HG02885 (cell line): ENCODE measurements at regions not wholly inside any gene's neighbourhood (a gene's known extent, or its start where the extent isn't known, plus 50 kb on each side); places are given as distances from the start of the nearest gene placed in this dataset.

Source experiments
- ATAC-seq: cut with Tn5 transposase; IDR thresholded peaks from one replicate; pipeline ENCODE4 v1.9.1; 2021; ENCODE audit warnings: mild to moderate bottlenecking; ENCODE audit not compliant: unreplicated experiment, poor library complexity

- no peak for ATAC-seq
These were observed 130.7 kb downstream of the SLC38A6 start for GRCh38 chr14:61111731-61112130.

GRCh38 chr14:61111209-61111665, 130.2 kb downstream of the SLC38A6 start:
- ATAC-seq, result no peak

- ATAC-seq, result no peak
These were observed 129.5 kb downstream of the SLC38A6 start for GRCh38 chr14:61110316-61111082.

GRCh38 chr14:61109288-61109687, 128.2 kb downstream of the SLC38A6 start:
- ATAC-seq, result no peak

- ATAC-seq, result no peak
These were observed 127.6 kb downstream of the SLC38A6 start for GRCh38 chr14:61108496-61109141.

- ATAC-seq, result no peak
These were observed 126.9 kb downstream of the SLC38A6 start for GRCh38 chr14:61107869-61108493.

- ATAC-seq, result no peak
These were observed 126.1 kb downstream of the SLC38A6 start for GRCh38 chr14:61106959-61107641.

GRCh38 chr14:61106271-61106958, 125.4 kb downstream of the SLC38A6 start:
- no peak for ATAC-seq

- ATAC-seq, result no peak
These were observed 123.3 kb downstream of the SLC38A6 start for GRCh38 chr14:61104358-61104757.

GRCh38 chr14:61103541-61104339, 122.7 kb downstream of the SLC38A6 start:
- peak; percentile 81 for ATAC-seq

- ATAC-seq, result peak; percentile 29
These were observed 121.8 kb downstream of the SLC38A6 start for GRCh38 chr14:61102549-61103466.
